Gastroesophageal sphincter (tissue), 3 donors: ENCODE measurements at regions not wholly inside any gene's neighbourhood (a gene's known extent, or its start where the extent isn't known, plus 50 kb on each side); places are given as distances from the start of the nearest gene placed in this dataset.

Source experiments
- EP300 ChIP-seq: sonication (generic); formaldehyde crosslinking; IDR thresholded peaks from one replicate; pipeline ENCODE4 v1.6.1; 2017; ENCODE audit warnings: antibody characterized with exemption, mild to moderate bottlenecking
- POLR2A ChIP-seq, 2 donors: fragments of 450-650 bp; IDR thresholded peaks; one replicate each; pipeline ENCODE4 v1.6.1; 2017; ENCODE audit warnings: antibody characterized with exemption in 2 of 2, mild to moderate bottlenecking in 2 of 2, moderate library complexity in 1 of 2
- TF ChIP-seq, protein P1 (sequence below), 4 experiments: fragments of 200-600 bp in 2 of 4; fragments of 450-650 bp in 2 of 4; sonication (generic) in 1 of 4; IDR thresholded peaks; one replicate each; pipeline ENCODE4 v1.5.1; 2017 to 2019; ENCODE audit warnings: antibody characterized with exemption in 4 of 4, mild to moderate bottlenecking in 2 of 4, moderate library complexity in 2 of 4

DNA sequence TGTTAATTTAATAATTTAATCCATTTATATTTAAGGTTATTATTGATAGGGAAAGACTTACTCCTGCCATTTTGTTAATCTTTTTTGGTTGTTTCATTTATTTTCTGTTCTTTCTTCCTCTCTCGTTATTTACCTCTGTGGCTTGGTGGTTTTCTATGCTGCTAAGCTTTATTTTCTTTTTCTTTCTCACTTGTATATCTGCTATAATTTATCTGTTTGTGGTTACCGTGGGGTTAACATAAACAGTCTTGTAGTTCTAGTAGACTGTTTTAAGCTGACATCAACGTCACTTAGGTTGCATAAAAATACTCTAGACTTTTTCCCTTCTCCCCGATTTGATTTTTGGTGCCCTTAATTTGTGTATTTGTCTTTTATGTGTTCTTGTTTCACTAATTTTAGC, 381.3 kb upstream of the SPTLC3 start:
- TF ChIP-seq, protein P1, sequence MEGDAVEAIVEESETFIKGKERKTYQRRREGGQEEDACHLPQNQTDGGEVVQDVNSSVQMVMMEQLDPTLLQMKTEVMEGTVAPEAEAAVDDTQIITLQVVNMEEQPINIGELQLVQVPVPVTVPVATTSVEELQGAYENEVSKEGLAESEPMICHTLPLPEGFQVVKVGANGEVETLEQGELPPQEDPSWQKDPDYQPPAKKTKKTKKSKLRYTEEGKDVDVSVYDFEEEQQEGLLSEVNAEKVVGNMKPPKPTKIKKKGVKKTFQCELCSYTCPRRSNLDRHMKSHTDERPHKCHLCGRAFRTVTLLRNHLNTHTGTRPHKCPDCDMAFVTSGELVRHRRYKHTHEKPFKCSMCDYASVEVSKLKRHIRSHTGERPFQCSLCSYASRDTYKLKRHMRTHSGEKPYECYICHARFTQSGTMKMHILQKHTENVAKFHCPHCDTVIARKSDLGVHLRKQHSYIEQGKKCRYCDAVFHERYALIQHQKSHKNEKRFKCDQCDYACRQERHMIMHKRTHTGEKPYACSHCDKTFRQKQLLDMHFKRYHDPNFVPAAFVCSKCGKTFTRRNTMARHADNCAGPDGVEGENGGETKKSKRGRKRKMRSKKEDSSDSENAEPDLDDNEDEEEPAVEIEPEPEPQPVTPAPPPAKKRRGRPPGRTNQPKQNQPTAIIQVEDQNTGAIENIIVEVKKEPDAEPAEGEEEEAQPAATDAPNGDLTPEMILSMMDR (IDR thresholded peaks at IDR 0.05) = no peak
- TF ChIP-seq POLR2A (IDR thresholded peaks at IDR 0.05) = no peak
- no peak for TF ChIP-seq EP300
